ENCODE measurements at regions not wholly inside any gene's neighbourhood (a gene's known extent, or its start where the extent isn't known, plus 50 kb on each side); places are given as distances from the start of the nearest gene placed in this dataset.
"Not testable (repeated sequence)": the region's sequence is repeated elsewhere in the genome, so short reads cannot be mapped to it uniquely, and the experiment has no call there.

DNA sequence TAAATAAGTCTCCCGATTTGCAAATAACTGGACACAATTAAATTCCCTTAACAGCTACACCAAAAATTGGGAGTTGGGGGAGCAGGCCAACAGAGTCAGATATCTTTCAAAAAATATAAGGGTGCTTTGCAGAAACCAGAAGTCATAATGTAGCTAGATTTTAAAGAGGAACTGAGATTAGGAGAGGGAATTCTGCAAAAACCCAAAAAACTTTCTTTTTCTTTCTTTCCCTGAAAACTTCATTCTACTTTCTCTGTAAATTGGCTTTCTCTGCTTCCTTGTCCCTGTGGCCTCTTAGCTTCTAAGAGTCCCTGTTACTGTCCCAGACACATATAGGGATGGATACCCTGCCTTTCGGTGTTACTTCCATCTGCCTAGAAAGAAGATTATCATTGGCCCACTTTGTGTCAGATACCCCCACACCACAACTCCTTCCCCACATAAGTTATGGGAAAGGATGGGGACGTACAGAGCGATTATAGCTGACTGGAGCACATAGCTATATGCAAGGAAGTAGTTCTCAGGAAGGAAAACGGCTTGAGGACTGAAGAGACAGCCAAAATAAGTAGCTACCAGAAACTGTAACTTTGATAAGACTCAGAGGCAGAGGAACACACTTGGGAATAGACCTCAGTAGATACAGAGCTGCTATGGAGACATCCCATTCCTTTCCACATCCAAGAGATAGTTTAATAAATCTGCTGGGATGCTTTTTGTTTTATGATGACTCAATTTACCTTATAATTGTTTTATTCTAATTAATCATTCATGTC, 129.1 kb upstream of the TGFBR2 start:
- Mint-ChIP-seq H3K9me3 (peaks cover 25% of the 10 kb centered on the region), H3K4me3 (no peak overlapping the region), H3K36me3 (peaks cover 21% of the 10 kb centered on the region), H3K4me1 (peaks cover 4% of the 10 kb centered on the region), H3K27me3 (ENCODE audit: low read depth) (no peaks in the 10 kb centered on the region), H3K27ac (no peak overlapping the region)
- ChIA-PET POLR2A (no interaction called here), CTCF (interaction anchor here (1.4 kb wide), 1 partner anchor 278 kb away, joined by 3 read pairs; no protein-coding TSS in a partner anchor)
- no peak for DNase-seq (ENCODE audit: low spot score)
- no peak for ATAC-seq
- TF ChIP-seq NR1H2 (CRISPR knock-in tag; IDR thresholded peaks at IDR 0.05): no peak

DNA sequence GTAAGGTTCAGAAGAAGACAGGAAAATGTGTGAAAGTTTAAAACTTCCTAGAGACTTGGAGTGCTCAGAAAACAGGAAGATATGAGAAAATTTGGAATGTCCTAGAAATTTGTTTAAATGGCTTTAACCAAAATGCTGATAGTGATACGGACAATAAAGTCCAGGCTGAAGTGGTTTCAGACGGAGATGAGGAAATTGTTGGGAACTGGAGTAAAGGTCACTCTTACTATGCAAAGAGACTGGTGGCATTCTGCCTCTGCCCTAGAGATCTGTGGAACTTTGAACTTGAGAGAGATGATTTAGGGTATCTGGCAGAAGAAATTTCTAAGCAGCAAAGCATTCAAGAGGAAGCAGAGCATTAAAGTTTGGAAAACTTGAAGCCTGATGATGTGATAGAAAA, 126.7 kb upstream of the TGFBR2 start:
- Mint-ChIP-seq H3K36me3 (peaks cover 18% of the 10 kb centered on the region), H3K9me3 (peaks cover 19% of the 10 kb centered on the region)
- DNase-seq (ENCODE audit: low spot score); ATAC-seq; H3K4me1 Mint-ChIP-seq; H3K27me3 Mint-ChIP-seq (ENCODE audit: low read depth); POLR2A ChIA-PET; CTCF ChIA-PET; H3K4me3 Mint-ChIP-seq; H3K27ac Mint-ChIP-seq: not testable (repeated sequence)

DNA sequence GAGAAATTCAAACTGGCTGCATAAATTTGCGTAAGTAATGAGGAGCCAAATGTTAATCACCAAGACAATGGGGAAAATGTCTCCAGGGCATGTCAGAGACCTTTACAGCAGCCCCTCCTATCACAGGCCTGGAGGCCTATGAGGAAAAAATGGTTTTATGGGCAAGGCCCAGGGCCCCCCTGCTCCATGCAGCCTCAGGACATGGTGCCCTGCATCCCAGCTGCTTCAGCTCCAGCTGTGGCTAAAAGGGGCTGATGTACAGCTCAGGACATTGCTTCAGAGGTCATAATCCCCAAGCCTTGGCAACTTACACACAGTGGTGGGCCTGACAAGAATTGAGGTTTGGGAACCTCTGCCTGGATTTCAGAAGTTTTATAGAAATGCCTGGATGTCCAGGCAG, 126.2 kb upstream of the TGFBR2 start:
- H3K4me3 Mint-ChIP-seq; H3K27ac Mint-ChIP-seq; H3K27me3 Mint-ChIP-seq (ENCODE audit: low read depth); DNase-seq (ENCODE audit: low spot score); ATAC-seq; H3K4me1 Mint-ChIP-seq; CTCF ChIA-PET; POLR2A ChIA-PET: not testable (repeated sequence)
- H3K9me3 Mint-ChIP-seq: peaks cover 19% of the 10 kb centered on the region
- peaks cover 18% of the 10 kb centered on the region for H3K36me3 Mint-ChIP-seq

DNA sequence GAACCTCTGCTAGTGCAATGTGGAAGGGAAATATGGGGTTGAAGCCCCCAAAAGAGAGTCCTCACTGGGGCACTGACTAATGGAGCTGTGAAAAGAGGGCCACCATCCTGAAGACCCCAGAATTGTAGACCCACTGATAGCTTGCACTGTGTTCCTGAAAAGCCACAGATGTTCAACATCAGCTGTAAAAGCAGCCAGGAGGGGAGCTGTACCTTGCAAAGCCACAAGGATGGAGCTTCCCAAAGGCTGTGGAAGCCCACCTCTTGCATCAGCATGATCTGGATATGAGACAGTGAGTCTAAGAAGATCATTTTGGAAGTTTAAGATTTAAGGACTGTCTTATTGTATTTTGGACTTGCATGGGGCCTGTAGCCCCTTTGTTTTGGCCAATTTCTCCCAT, 125.8 kb upstream of the TGFBR2 start:
- CTCF ChIA-PET: no interaction called here
- ATAC-seq: no peak
- DNase-seq (ENCODE audit: low spot score): no peak
- no peak overlapping the region for H3K4me3 Mint-ChIP-seq
- H3K9me3 Mint-ChIP-seq: peaks cover 19% of the 10 kb centered on the region
- H3K27ac Mint-ChIP-seq: no peak overlapping the region
- POLR2A ChIA-PET: no interaction called here
- TF ChIP-seq, protein P1, sequence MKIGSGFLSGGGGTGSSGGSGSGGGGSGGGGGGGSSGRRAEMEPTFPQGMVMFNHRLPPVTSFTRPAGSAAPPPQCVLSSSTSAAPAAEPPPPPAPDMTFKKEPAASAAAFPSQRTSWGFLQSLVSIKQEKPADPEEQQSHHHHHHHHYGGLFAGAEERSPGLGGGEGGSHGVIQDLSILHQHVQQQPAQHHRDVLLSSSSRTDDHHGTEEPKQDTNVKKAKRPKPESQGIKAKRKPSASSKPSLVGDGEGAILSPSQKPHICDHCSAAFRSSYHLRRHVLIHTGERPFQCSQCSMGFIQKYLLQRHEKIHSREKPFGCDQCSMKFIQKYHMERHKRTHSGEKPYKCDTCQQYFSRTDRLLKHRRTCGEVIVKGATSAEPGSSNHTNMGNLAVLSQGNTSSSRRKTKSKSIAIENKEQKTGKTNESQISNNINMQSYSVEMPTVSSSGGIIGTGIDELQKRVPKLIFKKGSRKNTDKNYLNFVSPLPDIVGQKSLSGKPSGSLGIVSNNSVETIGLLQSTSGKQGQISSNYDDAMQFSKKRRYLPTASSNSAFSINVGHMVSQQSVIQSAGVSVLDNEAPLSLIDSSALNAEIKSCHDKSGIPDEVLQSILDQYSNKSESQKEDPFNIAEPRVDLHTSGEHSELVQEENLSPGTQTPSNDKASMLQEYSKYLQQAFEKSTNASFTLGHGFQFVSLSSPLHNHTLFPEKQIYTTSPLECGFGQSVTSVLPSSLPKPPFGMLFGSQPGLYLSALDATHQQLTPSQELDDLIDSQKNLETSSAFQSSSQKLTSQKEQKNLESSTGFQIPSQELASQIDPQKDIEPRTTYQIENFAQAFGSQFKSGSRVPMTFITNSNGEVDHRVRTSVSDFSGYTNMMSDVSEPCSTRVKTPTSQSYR (CRISPR knock-in tag; IDR thresholded peaks at IDR 0.05): no peak
- TF ChIP-seq JAZF1 (CRISPR knock-in tag; IDR thresholded peaks at IDR 0.05) (no peak), TCF7 (CRISPR knock-in tag; IDR thresholded peaks at IDR 0.05; ENCODE audit: low read depth) (no peak), NR3C1 (CRISPR knock-in tag; conservative IDR thresholded peaks at IDR 0.05; ENCODE audit: low read depth) (no peak), PRRX2 (CRISPR knock-in tag; IDR thresholded peaks at IDR 0.05) (no peak), HMGA2 (CRISPR knock-in tag; IDR thresholded peaks at IDR 0.05) (no peak), MXD4 (CRISPR knock-in tag; IDR thresholded peaks at IDR 0.05; ENCODE audit: borderline replicate concordance) (no peak)
- TF ChIP-seq, protein P2, sequence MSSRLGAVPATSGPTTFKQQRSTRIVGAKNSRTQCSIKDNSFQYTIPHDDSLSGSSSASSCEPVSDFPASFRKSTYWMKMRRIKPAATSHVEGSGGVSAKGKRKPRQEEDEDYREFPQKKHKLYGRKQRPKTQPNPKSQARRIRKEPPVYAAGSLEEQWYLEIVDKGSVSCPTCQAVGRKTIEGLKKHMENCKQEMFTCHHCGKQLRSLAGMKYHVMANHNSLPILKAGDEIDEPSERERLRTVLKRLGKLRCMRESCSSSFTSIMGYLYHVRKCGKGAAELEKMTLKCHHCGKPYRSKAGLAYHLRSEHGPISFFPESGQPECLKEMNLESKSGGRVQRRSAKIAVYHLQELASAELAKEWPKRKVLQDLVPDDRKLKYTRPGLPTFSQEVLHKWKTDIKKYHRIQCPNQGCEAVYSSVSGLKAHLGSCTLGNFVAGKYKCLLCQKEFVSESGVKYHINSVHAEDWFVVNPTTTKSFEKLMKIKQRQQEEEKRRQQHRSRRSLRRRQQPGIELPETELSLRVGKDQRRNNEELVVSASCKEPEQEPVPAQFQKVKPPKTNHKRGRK (CRISPR knock-in tag; IDR thresholded peaks at IDR 0.05; ENCODE audit: borderline replicate concordance): no peak
- TF ChIP-seq, protein P3, sequence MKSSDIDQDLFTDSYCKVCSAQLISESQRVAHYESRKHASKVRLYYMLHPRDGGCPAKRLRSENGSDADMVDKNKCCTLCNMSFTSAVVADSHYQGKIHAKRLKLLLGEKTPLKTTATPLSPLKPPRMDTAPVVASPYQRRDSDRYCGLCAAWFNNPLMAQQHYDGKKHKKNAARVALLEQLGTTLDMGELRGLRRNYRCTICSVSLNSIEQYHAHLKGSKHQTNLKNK (CRISPR knock-in tag; IDR thresholded peaks at IDR 0.05): no peak
- TF ChIP-seq, protein P4, sequence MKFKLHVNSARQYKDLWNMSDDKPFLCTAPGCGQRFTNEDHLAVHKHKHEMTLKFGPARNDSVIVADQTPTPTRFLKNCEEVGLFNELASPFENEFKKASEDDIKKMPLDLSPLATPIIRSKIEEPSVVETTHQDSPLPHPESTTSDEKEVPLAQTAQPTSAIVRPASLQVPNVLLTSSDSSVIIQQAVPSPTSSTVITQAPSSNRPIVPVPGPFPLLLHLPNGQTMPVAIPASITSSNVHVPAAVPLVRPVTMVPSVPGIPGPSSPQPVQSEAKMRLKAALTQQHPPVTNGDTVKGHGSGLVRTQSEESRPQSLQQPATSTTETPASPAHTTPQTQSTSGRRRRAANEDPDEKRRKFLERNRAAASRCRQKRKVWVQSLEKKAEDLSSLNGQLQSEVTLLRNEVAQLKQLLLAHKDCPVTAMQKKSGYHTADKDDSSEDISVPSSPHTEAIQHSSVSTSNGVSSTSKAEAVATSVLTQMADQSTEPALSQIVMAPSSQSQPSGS (CRISPR knock-in tag; IDR thresholded peaks at IDR 0.05; ENCODE audit: borderline replicate concordance, low read depth): no peak
- TF ChIP-seq, protein P5, sequence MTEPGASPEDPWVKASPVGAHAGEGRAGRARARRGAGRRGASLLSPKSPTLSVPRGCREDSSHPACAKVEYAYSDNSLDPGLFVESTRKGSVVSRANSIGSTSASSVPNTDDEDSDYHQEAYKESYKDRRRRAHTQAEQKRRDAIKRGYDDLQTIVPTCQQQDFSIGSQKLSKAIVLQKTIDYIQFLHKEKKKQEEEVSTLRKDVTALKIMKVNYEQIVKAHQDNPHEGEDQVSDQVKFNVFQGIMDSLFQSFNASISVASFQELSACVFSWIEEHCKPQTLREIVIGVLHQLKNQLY (CRISPR knock-in tag; IDR thresholded peaks at IDR 0.05): no peak
- peaks cover 18% of the 10 kb centered on the region for H3K36me3 Mint-ChIP-seq
- 0 out of 2 replicates have a peak, but pooled peaks cover 4% of the 10 kb centered on the region for H3K4me1 Mint-ChIP-seq
- H3K27me3 Mint-ChIP-seq (ENCODE audit: low read depth): no peaks in the 10 kb centered on the region; the same call in 1 of the 2 replicates
